Osteoblast (primary cell): ENCODE measurements at regions not wholly inside any gene's neighbourhood (a gene's known extent, or its start where the extent isn't known, plus 50 kb on each side); places are given as distances from the start of the nearest gene placed in this dataset.

Source experiments
- DNase-seq: peaks from one replicate; pipeline ENCODE4 v3.0.0; 2011; ENCODE audit warnings: low spot score, mixed read lengths; ENCODE audit not compliant: insufficient read length; ENCODE audit errors: missing footprints
- H2AFZ ChIP-seq: 2 replicates; pipeline ENCODE4 v1.6.0; 2011; ENCODE audit warnings: mild to moderate bottlenecking, low read length
- H3K27ac ChIP-seq: 2 replicates; pipeline ENCODE4 v1.5.1; 2011; ENCODE audit warnings: mild to moderate bottlenecking, low read depth, low read length, moderate library complexity
- H3K27me3 ChIP-seq: 2 replicates; pipeline ENCODE4 v1.6.0; 2012; ENCODE audit warnings: mild to moderate bottlenecking, control low read depth, inconsistent platforms, low read length, moderate library complexity; ENCODE audit not compliant: insufficient read depth
- H3K36me3 ChIP-seq: 2 replicates; pipeline ENCODE4 v1.5.1; 2011; ENCODE audit warnings: mild to moderate bottlenecking, low read length, control low read depth, moderate library complexity; ENCODE audit not compliant: insufficient read depth
- H3K4me1 ChIP-seq: 2 replicates; pipeline ENCODE4 v1.5.1; 2011; ENCODE audit warnings: mild to moderate bottlenecking, low read length, control low read depth, moderate library complexity; ENCODE audit not compliant: insufficient read depth
- H3K4me2 ChIP-seq: 2 replicates; pipeline ENCODE4 v1.6.0; 2011; ENCODE audit warnings: mild to moderate bottlenecking, low read length; ENCODE audit not compliant: insufficient read depth
- H3K4me3 ChIP-seq: fragments of 200-600 bp; sonication (generic); 3 replicates; pipeline ENCODE4 v1.5.1; 2012; ENCODE audit warnings: mild to moderate bottlenecking, low read length, inconsistent platforms; ENCODE audit not compliant: insufficient read depth
- H3K79me2 ChIP-seq: 2 replicates; pipeline ENCODE4 v1.6.0; 2012; ENCODE audit warnings: mild to moderate bottlenecking, low read length, control low read depth, inconsistent platforms; ENCODE audit not compliant: insufficient read depth
- H3K9me3 ChIP-seq: 2 replicates; pipeline ENCODE4 v1.5.1; 2011; ENCODE audit warnings: low read depth, low read length, control low read depth
- H4K20me1 ChIP-seq: 2 replicates; pipeline ENCODE4 v1.6.0; 2012; ENCODE audit warnings: mild to moderate bottlenecking, low read length, control low read depth; ENCODE audit not compliant: insufficient read depth
- TF ChIP-seq, protein P1 (sequence below): IDR thresholded peaks from 2 replicates; pipeline ENCODE4 v1.5.1; 2011; ENCODE audit warnings: mild to moderate bottlenecking, low read depth, low read length, moderate library complexity; ENCODE audit errors: extremely low read depth

DNA sequence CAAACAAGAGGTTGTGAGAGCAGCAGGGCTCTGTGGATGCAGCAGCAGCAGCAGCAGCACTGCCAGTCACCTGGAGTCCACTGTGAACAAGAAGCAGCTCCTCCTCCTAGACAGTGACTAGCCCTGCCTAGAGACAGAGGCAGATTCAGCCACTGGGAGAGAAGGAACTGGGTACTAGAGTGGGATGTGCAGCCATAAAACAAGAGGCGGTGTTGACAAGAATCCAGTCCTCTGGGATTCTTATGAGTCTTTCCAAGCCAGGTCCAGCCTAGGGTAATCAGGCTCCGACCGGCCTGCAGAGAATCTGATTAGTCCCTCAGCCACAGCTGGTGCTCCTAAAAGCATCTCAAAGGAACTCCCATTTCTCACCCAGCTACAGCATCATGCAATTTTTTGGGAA lies 83.9 kb upstream of the USP47 start:
- Histone ChIP-seq H3K4me3 (no peak overlapping the region), H3K27ac (no peak overlapping the region), H3K27me3 (peaks cover 72% of the 10 kb centered on the region), H3K4me2 (no peak overlapping the region), H3K9me3 (no peaks in the 10 kb centered on the region), H3K79me2 (no peaks in the 10 kb centered on the region), H3K4me1 (no peaks in the 10 kb centered on the region), H3K36me3 (no peaks in the 10 kb centered on the region), H4K20me1 (no peaks in the 10 kb centered on the region), H2AFZ (no peak overlapping the region)
- no peak for DNase-seq
- TF ChIP-seq, protein P1, sequence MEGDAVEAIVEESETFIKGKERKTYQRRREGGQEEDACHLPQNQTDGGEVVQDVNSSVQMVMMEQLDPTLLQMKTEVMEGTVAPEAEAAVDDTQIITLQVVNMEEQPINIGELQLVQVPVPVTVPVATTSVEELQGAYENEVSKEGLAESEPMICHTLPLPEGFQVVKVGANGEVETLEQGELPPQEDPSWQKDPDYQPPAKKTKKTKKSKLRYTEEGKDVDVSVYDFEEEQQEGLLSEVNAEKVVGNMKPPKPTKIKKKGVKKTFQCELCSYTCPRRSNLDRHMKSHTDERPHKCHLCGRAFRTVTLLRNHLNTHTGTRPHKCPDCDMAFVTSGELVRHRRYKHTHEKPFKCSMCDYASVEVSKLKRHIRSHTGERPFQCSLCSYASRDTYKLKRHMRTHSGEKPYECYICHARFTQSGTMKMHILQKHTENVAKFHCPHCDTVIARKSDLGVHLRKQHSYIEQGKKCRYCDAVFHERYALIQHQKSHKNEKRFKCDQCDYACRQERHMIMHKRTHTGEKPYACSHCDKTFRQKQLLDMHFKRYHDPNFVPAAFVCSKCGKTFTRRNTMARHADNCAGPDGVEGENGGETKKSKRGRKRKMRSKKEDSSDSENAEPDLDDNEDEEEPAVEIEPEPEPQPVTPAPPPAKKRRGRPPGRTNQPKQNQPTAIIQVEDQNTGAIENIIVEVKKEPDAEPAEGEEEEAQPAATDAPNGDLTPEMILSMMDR: no peak

DNA sequence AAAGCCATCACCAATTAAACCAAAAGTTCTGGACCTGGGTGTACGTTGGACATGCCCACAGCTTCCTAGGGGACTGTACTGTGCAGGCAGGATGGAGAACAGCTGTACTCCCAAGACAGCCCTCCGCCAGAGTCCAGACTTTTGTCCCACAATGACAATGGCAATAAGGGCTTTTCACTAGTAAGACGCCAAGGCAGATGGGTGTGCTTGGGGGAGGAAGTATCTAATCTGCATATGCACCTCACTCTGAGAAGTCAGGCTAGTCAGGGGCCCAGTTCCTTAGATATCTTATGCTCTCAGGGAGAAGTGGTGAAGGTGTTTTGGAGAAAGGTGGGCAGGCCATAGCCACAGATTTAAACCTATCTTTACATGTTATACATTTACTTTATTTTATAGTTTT lies 85.1 kb upstream of the USP47 start:
- no peak overlapping the region for H3K4me3 ChIP-seq
- DNase-seq: no peak
- no peaks in the 10 kb centered on the region for H4K20me1 ChIP-seq
- H3K36me3 ChIP-seq: no peaks in the 10 kb centered on the region
- H3K9me3 ChIP-seq: no peaks in the 10 kb centered on the region
- H3K27me3 ChIP-seq: peaks cover 62% of the 10 kb centered on the region
- no peak overlapping the region for H3K27ac ChIP-seq
- H3K4me2 ChIP-seq: no peak overlapping the region
- H3K79me2 ChIP-seq: no peaks in the 10 kb centered on the region
- H2AFZ ChIP-seq: no peak overlapping the region
- TF ChIP-seq, protein P1: no peak
- H3K4me1 ChIP-seq: no peaks in the 10 kb centered on the region

GRCh38 chr11:11755871-11756270 lies 85.9 kb upstream of the USP47 start:
- H4K20me1 ChIP-seq: no peaks in the 10 kb centered on the region
- peaks cover 53% of the 10 kb centered on the region for H3K27me3 ChIP-seq
- H3K27ac ChIP-seq: no peak overlapping the region
- no peaks in the 10 kb centered on the region for H3K79me2 ChIP-seq
- TF ChIP-seq, protein P1: no peak
- H3K9me3 ChIP-seq: no peaks in the 10 kb centered on the region
- H3K36me3 ChIP-seq: no peaks in the 10 kb centered on the region
- no peak overlapping the region for H3K4me2 ChIP-seq
- H3K4me3 ChIP-seq: no peak overlapping the region
- DNase-seq: no peak
- no peak overlapping the region for H2AFZ ChIP-seq
- no peaks in the 10 kb centered on the region for H3K4me1 ChIP-seq

GRCh38 chr11:11752679-11753078 lies 89.1 kb upstream of the USP47 start:
- no peak overlapping the region for H3K4me3 ChIP-seq
- H2AFZ ChIP-seq: no peak overlapping the region
- no peaks in the 10 kb centered on the region for H4K20me1 ChIP-seq
- no peak overlapping the region for H3K4me2 ChIP-seq
- no peak for DNase-seq
- TF ChIP-seq, protein P1: no peak
- no peaks in the 10 kb centered on the region for H3K9me3 ChIP-seq
- peaks cover 30% of the 10 kb centered on the region for H3K27me3 ChIP-seq
- no peak overlapping the region for H3K27ac ChIP-seq
- H3K4me1 ChIP-seq: peaks cover 12% of the 10 kb centered on the region
- no peaks in the 10 kb centered on the region for H3K79me2 ChIP-seq
- H3K36me3 ChIP-seq: no peaks in the 10 kb centered on the region
